ENCODE measurements at regions not wholly inside any gene's neighbourhood (a gene's known extent, or its start where the extent isn't known, plus 50 kb on each side); places are given as distances from the start of the nearest gene placed in this dataset.

GRCh38 chr3:157807280-157807679, 298.9 kb downstream of the SHOX2 start:
- DNase-seq (ENCODE audit: low spot score): peak; percentile 38

GRCh38 chr3:157805538-157805937, 300.7 kb downstream of the SHOX2 start:
- DNase-seq (ENCODE audit: low spot score): no peak

GRCh38 chr3:157794771-157795170, 291.6 kb upstream of the VEPH1 start:
- peak; percentile 64 for DNase-seq (ENCODE audit: low spot score)

DNA sequence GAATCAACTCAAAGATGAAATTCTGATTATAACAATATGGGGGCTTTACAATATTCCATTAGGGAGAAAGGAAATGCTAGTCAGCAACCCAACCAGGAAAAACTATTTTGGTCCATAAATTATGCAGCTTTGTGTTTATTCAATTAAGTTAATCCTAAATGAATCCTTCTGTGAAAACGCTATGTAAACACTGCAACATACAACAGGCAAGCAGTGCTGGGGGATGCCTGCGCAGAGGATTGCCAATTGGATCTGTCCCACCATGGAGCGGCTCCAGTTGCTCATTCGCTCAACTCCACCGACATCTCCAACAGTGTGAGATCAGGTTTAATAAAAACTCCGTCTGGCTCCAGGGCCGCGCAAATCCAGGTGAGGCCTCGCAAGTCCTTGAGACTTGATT, 290.5 kb upstream of the VEPH1 start:
- DNase-seq (ENCODE audit: low spot score): no peak

DNA sequence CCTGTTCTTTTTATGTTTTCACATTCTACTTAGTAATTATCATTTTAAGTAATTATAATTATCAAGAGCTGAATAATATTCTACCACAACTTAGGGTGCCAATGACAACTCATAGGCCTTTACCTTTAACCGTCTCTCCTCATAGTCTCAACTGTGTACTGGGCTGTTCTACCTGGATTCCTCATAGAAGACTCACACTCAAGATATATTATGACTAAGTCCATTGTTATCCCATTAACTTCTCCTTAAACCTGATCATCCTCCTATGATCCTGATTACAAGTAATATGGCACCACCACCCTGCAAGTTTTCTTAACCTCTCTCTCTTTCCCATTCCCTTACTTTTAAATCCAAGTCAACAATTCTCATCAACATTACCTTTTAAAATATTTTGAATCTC, 285.9 kb upstream of the VEPH1 start:
- no peak for DNase-seq (ENCODE audit: low spot score)

DNA sequence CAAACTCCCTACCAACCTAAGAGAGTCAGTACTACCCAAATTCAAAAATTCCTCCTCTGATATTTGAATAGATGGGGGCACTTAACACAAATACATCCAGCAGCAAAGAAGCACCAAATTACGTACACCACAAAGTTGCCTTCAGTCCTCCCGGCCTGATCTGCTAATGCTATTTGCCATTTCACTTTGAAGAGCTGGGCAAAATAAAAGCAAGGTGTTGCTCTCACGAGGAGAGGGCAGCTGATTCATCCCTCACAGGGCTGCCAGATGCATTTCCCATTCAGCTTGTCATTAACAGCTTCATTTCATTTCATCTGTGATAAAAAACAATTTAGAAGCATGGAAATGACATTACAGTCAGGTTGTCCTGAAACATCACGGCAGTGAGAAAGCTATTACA, 283.4 kb upstream of the VEPH1 start:
- DNase-seq (ENCODE audit: low spot score): peak; percentile 27

GRCh38 chr3:157786211-157786610, 283.0 kb upstream of the VEPH1 start:
- peak; percentile 52 for DNase-seq (ENCODE audit: low spot score)

DNA sequence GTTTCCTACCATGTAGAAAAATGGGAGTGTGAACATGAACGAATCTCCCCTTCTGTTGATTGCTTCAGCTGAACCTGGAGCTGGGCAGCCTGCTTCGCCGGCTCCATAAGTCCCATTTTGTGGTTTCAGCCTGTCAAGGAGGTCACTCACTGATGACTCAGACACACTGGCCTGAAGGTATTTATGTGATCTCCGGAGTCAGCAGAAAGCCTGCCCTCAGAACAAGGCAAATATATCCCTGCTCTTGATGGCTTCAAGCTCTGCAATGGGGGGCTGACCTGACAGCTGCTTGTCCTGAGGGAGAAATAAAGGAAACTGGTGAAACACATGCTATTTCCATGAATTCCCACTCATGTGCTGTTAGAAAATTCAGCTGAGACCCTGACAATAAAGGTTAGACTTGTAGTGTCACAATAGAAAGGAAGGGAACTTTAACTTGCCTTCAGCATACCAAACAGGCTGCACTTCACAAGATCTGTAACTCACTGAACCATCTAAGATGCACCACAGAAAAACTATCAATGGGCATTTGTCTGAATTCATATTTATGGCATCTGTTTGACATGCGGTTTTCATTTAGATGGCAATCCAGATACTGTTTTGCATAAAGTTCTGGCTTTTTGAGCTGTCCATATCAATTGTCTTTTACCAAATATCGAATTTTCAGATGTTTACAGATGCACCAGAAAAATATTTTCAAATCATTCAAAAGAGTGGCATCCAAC, 282.0 kb upstream of the VEPH1 start:
- peak; percentile 57 for DNase-seq (ENCODE audit: low spot score)

GRCh38 chr3:157782236-157782635, 279.0 kb upstream of the VEPH1 start:
- DNase-seq (ENCODE audit: low spot score): no peak

- no peak for DNase-seq (ENCODE audit: low spot score)
Measured at GRCh38 chr3:157776861-157777260, 273.6 kb upstream of the VEPH1 start.

DNA sequence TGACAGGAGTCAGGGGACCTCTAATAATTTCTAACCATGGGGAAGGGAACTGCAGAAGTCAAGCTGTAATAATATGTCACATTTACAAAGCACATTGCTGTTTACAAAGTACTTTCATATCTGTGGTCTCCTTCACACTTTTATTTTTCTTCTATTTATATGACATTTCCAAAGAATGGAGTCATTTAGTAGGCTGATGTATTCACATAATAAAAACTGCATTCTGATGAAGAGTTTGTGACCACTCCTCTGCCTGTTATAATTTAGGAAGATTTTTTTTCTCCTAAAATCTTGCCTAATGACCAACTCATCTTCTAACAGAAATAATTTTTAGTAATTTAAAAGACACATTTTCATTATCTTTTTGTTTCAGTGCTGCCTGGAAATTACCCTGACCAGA, 272.2 kb upstream of the VEPH1 start:
- DNase-seq (ENCODE audit: low spot score): no peak

DNA sequence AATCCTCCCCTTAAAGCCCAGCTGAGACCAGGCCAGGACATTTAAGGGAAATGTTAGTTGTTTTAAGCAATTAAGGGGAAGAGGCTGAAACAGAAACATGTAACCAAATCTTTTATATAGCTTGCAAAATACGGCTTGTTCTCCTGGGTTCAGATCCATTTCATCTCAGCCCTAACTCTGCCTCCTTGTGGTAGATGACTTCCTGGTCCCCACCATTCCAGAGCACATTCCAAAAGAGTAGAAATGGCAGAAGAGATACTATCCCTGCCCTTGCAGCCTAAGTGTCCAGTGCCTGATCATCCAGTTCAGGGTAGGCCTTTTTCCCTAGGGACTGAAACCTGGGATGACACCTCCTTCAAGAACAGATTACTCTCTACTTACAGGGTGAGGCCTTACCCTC, 266.2 kb upstream of the VEPH1 start:
- DNase-seq (ENCODE audit: low spot score): no peak

DNA sequence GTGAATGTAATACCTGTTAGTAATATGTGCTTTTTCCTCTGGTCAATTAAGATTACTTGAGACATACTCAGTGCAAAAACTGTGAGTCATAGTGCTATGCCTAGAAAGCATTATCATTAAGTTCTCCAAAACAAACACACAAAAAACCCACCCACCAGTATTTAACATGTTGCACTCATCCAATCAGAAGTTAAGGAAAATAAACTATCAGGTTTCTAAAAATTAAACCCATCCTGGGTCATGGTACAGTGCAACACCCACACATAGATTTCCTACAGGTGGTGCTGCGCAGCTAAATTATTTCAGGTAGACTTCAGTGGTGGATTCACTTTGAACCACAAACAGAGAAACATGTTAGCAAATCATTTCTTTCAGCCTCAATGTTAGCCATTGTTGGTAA, 264.4 kb upstream of the VEPH1 start:
- DNase-seq (ENCODE audit: low spot score): no peak

DNA sequence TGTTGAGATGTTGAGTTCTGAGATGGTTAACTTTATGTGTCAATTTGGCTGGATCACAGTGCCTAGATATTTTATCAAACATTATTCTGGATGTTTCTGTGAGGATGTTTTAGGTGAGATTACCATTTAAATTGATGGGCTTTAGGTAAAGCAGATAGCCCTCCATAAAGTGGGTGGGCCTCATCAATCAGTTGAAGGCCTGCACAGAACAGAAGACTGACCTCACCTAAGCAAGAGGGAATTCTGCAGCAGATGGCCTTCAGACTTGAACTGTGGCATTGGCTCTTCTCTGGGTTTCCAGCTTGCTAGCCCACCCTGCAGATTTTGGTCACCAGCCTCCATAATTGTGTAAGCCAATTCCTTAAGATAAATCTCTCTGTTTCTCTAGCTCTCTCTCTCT, 260.4 kb upstream of the VEPH1 start:
- no peak for DNase-seq (ENCODE audit: low spot score)

DNA sequence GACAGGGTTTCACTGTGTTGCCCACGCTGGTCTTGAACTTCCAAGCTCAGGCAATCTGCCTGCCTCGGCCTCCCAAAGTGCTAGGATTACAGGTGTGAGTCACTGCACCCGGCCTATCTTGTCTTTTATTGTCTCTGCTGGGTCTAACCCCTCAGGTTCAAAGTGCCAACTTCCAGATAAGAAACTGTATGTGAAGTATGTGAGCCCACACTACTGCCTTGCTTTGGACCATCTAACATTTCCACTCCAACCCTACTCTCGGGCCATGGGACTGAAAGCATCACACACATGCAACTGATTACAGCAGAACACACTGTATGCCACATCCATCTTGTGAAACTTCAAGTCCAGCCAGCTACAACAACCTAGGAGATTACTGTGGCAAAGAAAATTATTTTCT, 256.1 kb upstream of the VEPH1 start:
- no peak for DNase-seq (ENCODE audit: low spot score)

GRCh38 chr3:157755233-157755632, 252.0 kb upstream of the VEPH1 start:
- DNase-seq (ENCODE audit: low spot score): no peak

GRCh38 chr3:157754451-157754850, 251.2 kb upstream of the VEPH1 start:
- DNase-seq (ENCODE audit: low spot score): no peak

- no peak for DNase-seq (ENCODE audit: low spot score)
Measured at GRCh38 chr3:157753787-157754136, 250.5 kb upstream of the VEPH1 start.

DNA sequence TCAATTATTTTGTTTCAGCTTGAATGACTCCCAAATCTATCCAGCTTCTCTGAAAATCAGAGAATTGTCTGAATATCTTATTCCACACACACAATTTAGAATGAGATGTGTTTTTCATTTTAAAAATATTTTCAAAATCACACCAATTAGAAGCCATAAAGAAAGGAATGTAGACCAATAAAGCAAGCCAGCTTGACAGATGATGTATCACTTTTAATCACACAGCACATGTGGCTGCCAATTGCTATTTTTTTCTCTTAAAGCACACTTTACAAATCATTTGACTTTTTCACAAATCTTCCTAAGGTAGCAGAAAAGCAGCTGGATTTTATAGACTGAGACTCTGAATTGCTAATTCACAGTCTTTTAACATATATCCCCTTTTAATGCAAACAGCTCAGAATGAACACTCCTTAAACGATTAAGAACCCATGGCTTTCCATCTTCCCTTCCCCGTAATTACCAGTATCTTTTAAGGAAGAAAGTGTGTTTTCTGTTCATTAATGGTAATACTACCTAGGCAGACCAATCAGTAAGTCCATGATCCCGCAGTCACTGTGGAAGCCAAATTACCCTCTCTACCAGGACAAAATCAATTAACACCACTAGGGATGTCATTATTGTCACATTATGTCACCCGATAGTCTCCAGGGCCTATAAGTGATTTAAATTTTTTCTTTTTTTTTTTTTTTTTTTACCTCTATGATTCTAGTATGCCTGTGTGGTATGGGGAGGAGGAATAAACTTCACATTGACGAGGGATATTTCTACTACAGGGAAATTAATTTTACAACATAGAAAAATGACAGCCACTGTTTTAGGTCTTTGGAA, 250.0 kb upstream of the VEPH1 start:
- DNase-seq (ENCODE audit: low spot score): peak; percentile 45

DNA sequence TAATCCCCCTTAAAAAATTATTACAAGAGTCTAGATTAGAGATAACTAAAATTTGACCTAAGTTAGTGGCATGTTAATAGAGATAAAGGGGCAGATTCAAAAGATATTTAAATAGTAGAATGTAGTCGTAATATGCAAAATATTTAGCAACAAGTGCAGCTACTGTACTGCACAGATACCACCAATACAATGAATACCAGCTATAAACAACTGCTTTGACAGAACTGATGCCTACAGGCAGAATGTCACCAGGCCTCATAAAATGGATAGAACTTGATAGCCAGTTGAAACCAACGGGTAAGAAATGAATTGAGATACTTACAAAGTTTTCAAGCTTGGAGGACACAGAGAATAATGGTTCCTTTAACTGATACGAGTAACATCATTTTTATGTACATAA, 249.3 kb upstream of the VEPH1 start:
- no peak for DNase-seq (ENCODE audit: low spot score)

DNA sequence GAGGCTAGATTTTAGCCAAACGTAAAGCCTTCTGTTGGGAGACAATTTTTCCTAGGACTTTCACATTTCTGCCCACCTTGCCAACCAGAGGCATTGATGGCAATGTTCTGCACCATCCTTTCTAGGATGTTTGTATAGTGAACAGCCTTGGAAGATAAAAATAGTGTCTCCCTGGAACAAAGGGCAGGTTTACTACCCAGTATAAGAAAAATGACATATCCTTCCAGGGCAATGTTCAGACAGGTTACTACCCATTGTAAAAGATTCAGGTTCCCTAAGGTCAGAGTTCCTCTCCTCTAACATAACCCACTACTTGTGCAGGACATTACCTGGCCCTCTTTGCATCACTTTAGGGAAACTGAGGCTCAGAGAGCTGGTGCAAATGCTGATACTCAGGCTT, 248.2 kb upstream of the VEPH1 start:
- DNase-seq (ENCODE audit: low spot score): no peak

DNA sequence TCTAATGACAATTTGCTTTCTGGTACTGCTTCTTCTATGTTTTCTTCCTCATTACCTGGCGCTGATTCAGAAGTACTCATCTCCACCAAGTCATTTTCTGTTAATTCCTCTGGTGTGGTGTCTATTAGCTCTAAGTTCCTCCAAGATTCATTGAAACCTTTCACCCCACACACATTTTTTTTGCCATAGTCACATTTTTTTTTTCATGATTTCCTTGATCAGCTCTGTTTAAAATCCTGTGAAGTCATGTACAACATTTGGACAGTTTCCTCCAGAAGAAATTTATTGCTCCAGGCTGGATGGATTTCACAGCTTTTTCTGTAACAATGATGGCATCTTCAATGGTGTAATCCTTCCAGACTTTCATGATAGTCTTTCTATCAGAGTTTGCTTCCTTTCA, 243.2 kb upstream of the VEPH1 start:
- DNase-seq (ENCODE audit: low spot score): peak; percentile 27

DNA sequence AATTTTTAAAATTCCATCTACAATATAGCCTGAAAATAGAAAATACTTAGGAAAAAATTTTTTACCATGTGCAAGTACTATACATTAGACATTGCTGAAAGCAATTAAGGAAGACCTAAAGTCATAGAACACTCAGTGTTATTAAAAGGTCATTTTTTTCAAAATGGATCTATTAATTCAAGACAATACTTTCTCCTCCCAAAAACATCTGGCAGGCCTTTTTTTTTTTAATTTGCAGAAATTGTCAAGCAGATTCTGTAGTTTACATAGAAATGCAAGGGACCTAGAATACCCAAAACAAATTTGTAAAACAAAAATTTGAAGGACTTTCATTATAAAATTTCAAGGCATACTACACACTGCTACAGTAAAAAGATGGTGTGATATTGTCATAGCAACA, 238.4 kb upstream of the VEPH1 start:
- no peak for DNase-seq (ENCODE audit: low spot score)

GRCh38 chr3:157738441-157738840, 235.2 kb upstream of the VEPH1 start:
- no peak for DNase-seq (ENCODE audit: low spot score)

Data from GM03348 (cell line).